ENCODE measurements at regions not wholly inside any gene's neighbourhood (a gene's known extent, or its start where the extent isn't known, plus 50 kb on each side); places are given as distances from the start of the nearest gene placed in this dataset.

GRCh38 chr15:39460748-39461147, 120.1 kb upstream of the THBS1 start (continued):
- TF ChIP-seq CHD7 (IDR thresholded peaks at IDR 0.05; ENCODE audit: insufficient replicate concordance, low read length) (no peak), KDM4A (IDR thresholded peaks at IDR 0.05; ENCODE audit: low read depth, low read length, severe bottlenecking) (no peak), SRF (IDR thresholded peaks at IDR 0.05; ENCODE audit: low read depth, low read length) (no peak), POLR2AphosphoS5 (IDR thresholded peaks at IDR 0.05; ENCODE audit: low read depth, low read length) (no peak), POU5F1 (IDR thresholded peaks at IDR 0.05; ENCODE audit: low read depth, low read length) (no peak), KDM5A (IDR thresholded peaks at IDR 0.05; ENCODE audit: low read length) (no peak), KDM1A (IDR thresholded peaks at IDR 0.05; ENCODE audit: borderline replicate concordance, low read length) (no peak)
- TF ChIP-seq, protein P1, sequence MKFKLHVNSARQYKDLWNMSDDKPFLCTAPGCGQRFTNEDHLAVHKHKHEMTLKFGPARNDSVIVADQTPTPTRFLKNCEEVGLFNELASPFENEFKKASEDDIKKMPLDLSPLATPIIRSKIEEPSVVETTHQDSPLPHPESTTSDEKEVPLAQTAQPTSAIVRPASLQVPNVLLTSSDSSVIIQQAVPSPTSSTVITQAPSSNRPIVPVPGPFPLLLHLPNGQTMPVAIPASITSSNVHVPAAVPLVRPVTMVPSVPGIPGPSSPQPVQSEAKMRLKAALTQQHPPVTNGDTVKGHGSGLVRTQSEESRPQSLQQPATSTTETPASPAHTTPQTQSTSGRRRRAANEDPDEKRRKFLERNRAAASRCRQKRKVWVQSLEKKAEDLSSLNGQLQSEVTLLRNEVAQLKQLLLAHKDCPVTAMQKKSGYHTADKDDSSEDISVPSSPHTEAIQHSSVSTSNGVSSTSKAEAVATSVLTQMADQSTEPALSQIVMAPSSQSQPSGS (IDR thresholded peaks at IDR 0.05; ENCODE audit: low read length), result no peak
